ENCODE measurements at regions not wholly inside any gene's neighbourhood (a gene's known extent, or its start where the extent isn't known, plus 50 kb on each side); places are given as distances from the start of the nearest gene placed in this dataset.

- no peak overlapping the region for H3K4me3 ChIP-seq (replicated peaks in 1 of 2; ENCODE audit: low read depth in 2 of 2, low read length in 2 of 2)
- no peak for DNase-seq (ENCODE audit: low read depth in 2 of 2)
- TF ChIP-seq CTCF (IDR thresholded peaks at IDR 0.05; ENCODE audit: low read depth, low read length), result no peak
These were observed 248.7 kb upstream of the SHH start for GRCh38 chr7:156060925-156061324.

GRCh38 chr7:156059369-156059768 is 247.1 kb upstream of the SHH start:
- DNase-seq (ENCODE audit: low read depth in 2 of 2), result no peak
- no peak overlapping the region for H3K4me3 ChIP-seq (replicated peaks in 1 of 2; ENCODE audit: low read depth in 2 of 2, low read length in 2 of 2)
- no peak for TF ChIP-seq CTCF (IDR thresholded peaks at IDR 0.05; ENCODE audit: low read depth, low read length)

- H3K4me3 ChIP-seq (replicated peaks in 1 of 2; ENCODE audit: low read depth in 2 of 2, low read length in 2 of 2), result no peak overlapping the region
- no peak for TF ChIP-seq CTCF (IDR thresholded peaks at IDR 0.05; ENCODE audit: low read depth, low read length)
- DNase-seq (ENCODE audit: low read depth in 2 of 2), result no peak
These were observed 246.0 kb upstream of the SHH start for GRCh38 chr7:156058248-156058647.

- no peak for DNase-seq (ENCODE audit: low read depth in 2 of 2)
- no peak overlapping the region for H3K4me3 ChIP-seq (replicated peaks in 1 of 2; ENCODE audit: low read depth in 2 of 2, low read length in 2 of 2)
- TF ChIP-seq CTCF (IDR thresholded peaks at IDR 0.05; ENCODE audit: low read depth, low read length), result no peak
These were observed 244.3 kb upstream of the SHH start for GRCh38 chr7:156056534-156056933.

- no peak overlapping the region for H3K4me3 ChIP-seq (replicated peaks in 1 of 2; ENCODE audit: low read depth in 2 of 2, low read length in 2 of 2)
- no peak for DNase-seq (ENCODE audit: low read depth in 2 of 2)
- no peak for TF ChIP-seq CTCF (IDR thresholded peaks at IDR 0.05; ENCODE audit: low read depth, low read length)
These were observed 243.1 kb upstream of the SHH start for GRCh38 chr7:156055206-156055822.

GRCh38 chr7:156051884-156052283 is 239.6 kb upstream of the SHH start:
- no peak for DNase-seq (ENCODE audit: low read depth in 2 of 2)
- no peak overlapping the region for H3K4me3 ChIP-seq (replicated peaks in 1 of 2; ENCODE audit: low read depth in 2 of 2, low read length in 2 of 2)
- no peak for TF ChIP-seq CTCF (IDR thresholded peaks at IDR 0.05; ENCODE audit: low read depth, low read length)
